Body of pancreas (tissue), 4 donors: ENCODE measurements at regions not wholly inside any gene's neighbourhood (a gene's known extent, or its start where the extent isn't known, plus 50 kb on each side); places are given as distances from the start of the nearest gene placed in this dataset.
A peak's percentile ranks its signal among the peaks of the same experiment; 100 is the strongest.

Experiments used
- ATAC-seq: fragments of 150-250 bp; one replicate; pipeline ENCODE4 v1.9.1; 2016
- DNase-seq, 4 donors: peaks; one replicate each; pipeline ENCODE4 v3.0.0-alpha.2; 2019
- H3K27ac ChIP-seq, 4 donors: fragments of 200-600 bp; sonication (generic); 1 replicate in 3 of 4; 2 replicates in 1 of 4; pipeline versions ENCODE4 v1.5.1 to v1.6.1; 2016 to 2019; ENCODE audit warnings: mild to moderate bottlenecking in 1 of 4, mixed read lengths in 1 of 4, moderate library complexity in 1 of 4
- H3K27me3 ChIP-seq, 2 donors: fragments of 200-600 bp; sonication (generic); one replicate each; pipeline ENCODE4 v1.6.0; 2016; ENCODE audit warnings: mild to moderate bottlenecking in 1 of 2
- H3K36me3 ChIP-seq, 2 donors: fragments of 200-600 bp; sonication (generic); replicated peaks in 1 of 2; 2 replicates each; pipeline ENCODE4 v1.5.1; 2016; ENCODE audit warnings: low read depth in 2 of 2; ENCODE audit not compliant: insufficient read depth in 1 of 2
- H3K4me1 ChIP-seq: fragments of 200-600 bp; sonication (generic); one replicate; pipeline ENCODE4 v1.6.0; 2016
- H3K4me3 ChIP-seq, 2 donors: fragments of 200-600 bp; sonication (generic); 1 replicate in 1 of 2; 2 replicates in 1 of 2; pipeline ENCODE4 v1.5.1; 2016 to 2019
- H3K9me3 ChIP-seq, 3 donors: fragments of 200-600 bp; sonication (generic); 1 replicate in 2 of 3; 2 replicates in 1 of 3; pipeline ENCODE4 v1.5.1; 2016
- POLR2A ChIP-seq, 3 donors: fragments of 450-650 bp; IDR thresholded peaks; one replicate each; pipeline ENCODE4 v1.6.1; 2016; ENCODE audit warnings: antibody characterized with exemption in 3 of 3, mild to moderate bottlenecking in 2 of 3
- WGBS, 2 donors: methylation state at CpG; one replicate each; pipeline ENCODE4 v1.1.5; 2017; 5-methylcytosine and 5-hydroxymethylcytosine counted together
- intact Hi-C: fragments of 100-400 bp; cut with DNase I; formaldehyde crosslinking; loops from one replicate; pipeline ENCODE4 v1.15.1; 2023
- TF ChIP-seq, protein P1 (sequence below), 7 experiments: fragments of 450-650 bp in 4 of 7; fragments of 200-600 bp in 3 of 7; sonication (generic) in 3 of 7; IDR thresholded peaks; one replicate each; pipeline ENCODE4 v1.5.1; 2016 to 2019; ENCODE audit warnings: antibody characterized with exemption in 7 of 7

- Histone ChIP-seq H3K4me1 (peaks cover 11% of the 10 kb centered on the region), H3K4me3 (no peak overlapping the region), H3K27ac (peak overlapping the region; percentile 22 to 77 (median 60)), H3K36me3 (no peaks in the 10 kb centered on the region), H3K27me3 (no peaks in the 10 kb centered on the region), H3K9me3 (no peaks in the 10 kb centered on the region)
- intact Hi-C loops = no loop called here
- TF ChIP-seq, protein P1, sequence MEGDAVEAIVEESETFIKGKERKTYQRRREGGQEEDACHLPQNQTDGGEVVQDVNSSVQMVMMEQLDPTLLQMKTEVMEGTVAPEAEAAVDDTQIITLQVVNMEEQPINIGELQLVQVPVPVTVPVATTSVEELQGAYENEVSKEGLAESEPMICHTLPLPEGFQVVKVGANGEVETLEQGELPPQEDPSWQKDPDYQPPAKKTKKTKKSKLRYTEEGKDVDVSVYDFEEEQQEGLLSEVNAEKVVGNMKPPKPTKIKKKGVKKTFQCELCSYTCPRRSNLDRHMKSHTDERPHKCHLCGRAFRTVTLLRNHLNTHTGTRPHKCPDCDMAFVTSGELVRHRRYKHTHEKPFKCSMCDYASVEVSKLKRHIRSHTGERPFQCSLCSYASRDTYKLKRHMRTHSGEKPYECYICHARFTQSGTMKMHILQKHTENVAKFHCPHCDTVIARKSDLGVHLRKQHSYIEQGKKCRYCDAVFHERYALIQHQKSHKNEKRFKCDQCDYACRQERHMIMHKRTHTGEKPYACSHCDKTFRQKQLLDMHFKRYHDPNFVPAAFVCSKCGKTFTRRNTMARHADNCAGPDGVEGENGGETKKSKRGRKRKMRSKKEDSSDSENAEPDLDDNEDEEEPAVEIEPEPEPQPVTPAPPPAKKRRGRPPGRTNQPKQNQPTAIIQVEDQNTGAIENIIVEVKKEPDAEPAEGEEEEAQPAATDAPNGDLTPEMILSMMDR (IDR thresholded peaks at IDR 0.05) = no peak
- TF ChIP-seq POLR2A (IDR thresholded peaks at IDR 0.05) = no peak
- DNase-seq (peak in 2 of 4 donors; percentile 29 to 32), ATAC-seq (peak; percentile 83)
- 39 to 49% methylated on average over 5 of the region's 5 CpGs for WGBS, 2 donors
Observed at GRCh38 chr3:177827511-177828207, 630.4 kb upstream of the TBL1XR1 start.

DNA sequence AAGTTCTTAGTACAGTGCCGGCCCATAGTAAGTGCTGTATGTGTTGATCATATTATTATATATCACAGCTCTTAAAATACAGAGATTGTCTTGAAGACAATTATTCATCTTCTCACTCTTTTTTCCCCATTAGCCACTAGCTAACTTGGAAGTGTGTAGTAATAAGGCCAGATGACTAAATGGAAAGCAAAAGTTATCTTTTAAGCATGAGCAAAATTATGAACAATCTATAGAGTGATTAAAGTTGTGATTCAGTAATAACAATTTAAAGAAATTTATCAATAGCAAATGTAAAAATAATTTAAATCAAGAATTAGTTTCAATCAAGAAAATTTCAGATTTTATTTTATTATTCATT is 630.9 kb upstream of the TBL1XR1 start:
- ATAC-seq (no peak), DNase-seq (no peak)
- Histone ChIP-seq H3K9me3 (no peaks in the 10 kb centered on the region), H3K27me3 (no peaks in the 10 kb centered on the region), H3K27ac (peak overlapping the region in 3 of 4 donors; percentile 57 to 77 (median 64)), H3K4me3 (no peak overlapping the region), H3K4me1 (peaks cover 11% of the 10 kb centered on the region), H3K36me3 (no peaks in the 10 kb centered on the region)
- TF ChIP-seq, protein P1 (IDR thresholded peaks at IDR 0.05) = no peak
- no peak for TF ChIP-seq POLR2A (IDR thresholded peaks at IDR 0.05)
- intact Hi-C loops = no loop called here
- WGBS, 2 donors = 52 to 54% methylated on average over 1 of the region's 1 CpG

DNA sequence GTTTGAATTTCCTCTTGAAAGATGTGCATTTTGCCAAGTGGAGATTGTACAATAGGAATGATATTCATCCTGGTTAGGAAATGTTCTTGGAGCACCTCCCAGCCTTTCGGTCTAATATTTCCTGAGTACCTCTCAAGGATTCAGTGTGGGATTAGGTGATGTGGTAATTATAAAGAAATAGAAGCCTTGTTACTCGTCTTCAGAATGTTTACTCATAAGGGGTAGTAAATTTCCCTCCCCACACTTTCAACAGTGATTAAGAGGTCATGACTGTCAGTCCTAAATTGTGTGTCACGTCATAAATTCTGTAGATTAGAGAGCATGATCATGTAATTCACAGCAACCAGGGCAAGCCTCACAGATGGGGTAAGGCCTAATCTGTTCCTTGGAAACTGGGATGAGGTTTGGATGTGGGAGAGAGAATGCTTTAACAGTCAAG is 633.1 kb upstream of the TBL1XR1 start:
- intact Hi-C loops = no loop called here
- peak in 2 of 4 donors; percentile 15 to 36 for DNase-seq
- ATAC-seq = no peak
- Histone ChIP-seq H3K27me3 (no peaks in the 10 kb centered on the region), H3K36me3 (no peaks in the 10 kb centered on the region), H3K4me1 (no peaks in the 10 kb centered on the region), H3K27ac (peak overlapping the region in 1 of 4 donors; percentile 7), H3K4me3 (no peak overlapping the region), H3K9me3 (no peaks in the 10 kb centered on the region)
- TF ChIP-seq, protein P1 (IDR thresholded peaks at IDR 0.05) = no peak
- TF ChIP-seq POLR2A (IDR thresholded peaks at IDR 0.05) = no peak
- 38 to 59% methylated on average over 3 of the region's 3 CpGs for WGBS, 2 donors

GRCh38 chr3:177831361-177831760 is 634.1 kb upstream of the TBL1XR1 start:
- ATAC-seq = no peak
- Histone ChIP-seq H3K27ac (no peak overlapping the region), H3K4me3 (no peak overlapping the region), H3K4me1 (no peaks in the 10 kb centered on the region), H3K36me3 (no peaks in the 10 kb centered on the region), H3K27me3 (no peaks in the 10 kb centered on the region), H3K9me3 (no peaks in the 10 kb centered on the region)
- 84 to 90% methylated on average over 4 of the region's 4 CpGs for WGBS, 2 donors
- TF ChIP-seq, protein P1 (IDR thresholded peaks at IDR 0.05) = no peak
- no peak for DNase-seq
- intact Hi-C loops = no loop called here

DNA sequence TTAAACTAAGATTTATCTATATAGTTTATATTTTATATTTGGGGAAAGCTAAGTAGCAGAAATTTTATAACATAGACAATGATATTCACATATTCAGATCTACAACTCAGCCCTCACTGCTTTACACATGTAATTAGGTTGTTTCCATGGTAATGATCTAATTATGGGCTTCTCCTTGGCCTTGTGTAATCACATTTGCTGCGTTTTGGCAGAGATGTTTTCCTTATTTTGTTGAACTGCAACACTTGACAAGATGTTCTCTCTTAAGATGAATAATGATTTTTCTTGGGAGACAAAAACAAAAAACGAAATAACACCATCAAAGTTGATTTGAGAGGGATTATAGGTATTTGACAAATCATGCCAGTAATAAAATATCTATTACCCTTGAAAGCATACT is 635.6 kb upstream of the TBL1XR1 start:
- intact Hi-C loops = no loop called here
- 12% methylated on average over 2 of the region's 2 CpGs for WGBS, 2 donors
- Histone ChIP-seq H3K4me1 (no peaks in the 10 kb centered on the region), H3K36me3 (no peaks in the 10 kb centered on the region), H3K9me3 (no peaks in the 10 kb centered on the region), H3K27me3 (no peaks in the 10 kb centered on the region), H3K4me3 (no peak overlapping the region), H3K27ac (no peak overlapping the region)
- no peak for DNase-seq
- TF ChIP-seq POLR2A (IDR thresholded peaks at IDR 0.05) = no peak
- no peak for ATAC-seq
